ENCODE measurements at regions not wholly inside any gene's neighbourhood (a gene's known extent, or its start where the extent isn't known, plus 50 kb on each side); places are given as distances from the start of the nearest gene placed in this dataset.

GRCh38 chr6:44733126-44733525 is 345.6 kb downstream of the CDC5L start:
- H3K4me1 ChIP-seq (ENCODE audit: control insufficient read depth, insufficient read depth, low read length), result peaks cover 8% of the 10 kb centered on the region
- no peaks in the 10 kb centered on the region for H3K9me3 ChIP-seq (ENCODE audit: control insufficient read depth, low read length)
- H3K36me3 ChIP-seq (ENCODE audit: control insufficient read depth, insufficient read depth, low read length), result no peaks in the 10 kb centered on the region
- H3K27me3 ChIP-seq (ENCODE audit: control insufficient read depth, insufficient read depth, low read length, poor library complexity, severe bottlenecking), result no peaks in the 10 kb centered on the region
- WGBS, 2 experiments, result 97 to 98% methylated on average over 3 to 4 of the region's 4 CpGs
- H3K4me3 ChIP-seq (ENCODE audit: insufficient read depth, low read depth, low read length), result no peak overlapping the region
- no peak overlapping the region for H3K27ac ChIP-seq (ENCODE audit: insufficient read depth, low read depth, low read length, poor library complexity, severe bottlenecking)

GRCh38 chr6:44733868-44734267 is 346.4 kb downstream of the CDC5L start:
- no peak overlapping the region for H3K27ac ChIP-seq (ENCODE audit: insufficient read depth, low read depth, low read length, poor library complexity, severe bottlenecking)
- H3K4me1 ChIP-seq (ENCODE audit: control insufficient read depth, insufficient read depth, low read length), result peaks cover 11% of the 10 kb centered on the region
- no peak overlapping the region for H3K4me3 ChIP-seq (ENCODE audit: insufficient read depth, low read depth, low read length)
- WGBS, 2 experiments, result 93 to 95% methylated on average over 4 of the region's 4 CpGs
- no peaks in the 10 kb centered on the region for H3K9me3 ChIP-seq (ENCODE audit: control insufficient read depth, low read length)
- H3K27me3 ChIP-seq (ENCODE audit: control insufficient read depth, insufficient read depth, low read length, poor library complexity, severe bottlenecking), result no peaks in the 10 kb centered on the region
- H3K36me3 ChIP-seq (ENCODE audit: control insufficient read depth, insufficient read depth, low read length), result no peaks in the 10 kb centered on the region

GRCh38 chr6:44734886-44735629 is 347.6 kb downstream of the CDC5L start:
- Histone ChIP-seq H3K4me3 (ENCODE audit: insufficient read depth, low read depth, low read length) (no peak overlapping the region), H3K27me3 (ENCODE audit: control insufficient read depth, insufficient read depth, low read length, poor library complexity, severe bottlenecking) (no peaks in the 10 kb centered on the region), H3K36me3 (ENCODE audit: control insufficient read depth, insufficient read depth, low read length) (no peaks in the 10 kb centered on the region), H3K9me3 (ENCODE audit: control insufficient read depth, low read length) (no peaks in the 10 kb centered on the region), H3K27ac (ENCODE audit: insufficient read depth, low read depth, low read length, poor library complexity, severe bottlenecking) (no peak overlapping the region), H3K4me1 (ENCODE audit: control insufficient read depth, insufficient read depth, low read length) (peaks cover 11% of the 10 kb centered on the region)
- 90% methylated on average over 5 of the region's 5 CpGs for WGBS, 2 experiments

GRCh38 chr6:44735630-44735963 is 348.1 kb downstream of the CDC5L start:
- Histone ChIP-seq H3K9me3 (ENCODE audit: control insufficient read depth, low read length) (no peaks in the 10 kb centered on the region), H3K4me1 (ENCODE audit: control insufficient read depth, insufficient read depth, low read length) (peaks cover 11% of the 10 kb centered on the region), H3K27me3 (ENCODE audit: control insufficient read depth, insufficient read depth, low read length, poor library complexity, severe bottlenecking) (no peaks in the 10 kb centered on the region), H3K36me3 (ENCODE audit: control insufficient read depth, insufficient read depth, low read length) (no peaks in the 10 kb centered on the region), H3K4me3 (ENCODE audit: insufficient read depth, low read depth, low read length) (no peak overlapping the region), H3K27ac (ENCODE audit: insufficient read depth, low read depth, low read length, poor library complexity, severe bottlenecking) (no peak overlapping the region)
- WGBS, 2 experiments, result 93 to 96% methylated on average over 6 of the region's 6 CpGs

GRCh38 chr6:44737341-44737740 is 349.8 kb downstream of the CDC5L start:
- Histone ChIP-seq H3K36me3 (ENCODE audit: control insufficient read depth, insufficient read depth, low read length) (no peaks in the 10 kb centered on the region), H3K4me3 (ENCODE audit: insufficient read depth, low read depth, low read length) (no peak overlapping the region), H3K27me3 (ENCODE audit: control insufficient read depth, insufficient read depth, low read length, poor library complexity, severe bottlenecking) (no peaks in the 10 kb centered on the region), H3K4me1 (ENCODE audit: control insufficient read depth, insufficient read depth, low read length) (peaks cover 9% of the 10 kb centered on the region), H3K27ac (ENCODE audit: insufficient read depth, low read depth, low read length, poor library complexity, severe bottlenecking) (no peak overlapping the region), H3K9me3 (ENCODE audit: control insufficient read depth, low read length) (no peaks in the 10 kb centered on the region)
- 85 to 87% methylated on average over 8 to 9 of the region's 9 CpGs for WGBS, 2 experiments

GRCh38 chr6:44737829-44738528 is 350.5 kb downstream of the CDC5L start:
- Histone ChIP-seq H3K9me3 (ENCODE audit: control insufficient read depth, low read length) (no peaks in the 10 kb centered on the region), H3K36me3 (ENCODE audit: control insufficient read depth, insufficient read depth, low read length) (no peaks in the 10 kb centered on the region), H3K27ac (ENCODE audit: insufficient read depth, low read depth, low read length, poor library complexity, severe bottlenecking) (no peak overlapping the region), H3K4me1 (ENCODE audit: control insufficient read depth, insufficient read depth, low read length) (peaks cover 9% of the 10 kb centered on the region), H3K4me3 (ENCODE audit: insufficient read depth, low read depth, low read length) (no peak overlapping the region), H3K27me3 (ENCODE audit: control insufficient read depth, insufficient read depth, low read length, poor library complexity, severe bottlenecking) (no peaks in the 10 kb centered on the region)
- WGBS, 2 experiments, result 92 to 96% methylated on average over 6 of the region's 6 CpGs

- WGBS, 2 experiments, result 70 to 72% methylated on average over 5 to 8 of the region's 8 CpGs
- H3K4me3 ChIP-seq (ENCODE audit: insufficient read depth, low read depth, low read length), result no peak overlapping the region
- peak overlapping the region; percentile 27 for H3K27ac ChIP-seq (ENCODE audit: insufficient read depth, low read depth, low read length, poor library complexity, severe bottlenecking)
- no peaks in the 10 kb centered on the region for H3K9me3 ChIP-seq (ENCODE audit: control insufficient read depth, low read length)
- no peaks in the 10 kb centered on the region for H3K36me3 ChIP-seq (ENCODE audit: control insufficient read depth, insufficient read depth, low read length)
- H3K4me1 ChIP-seq (ENCODE audit: control insufficient read depth, insufficient read depth, low read length), result peaks cover 9% of the 10 kb centered on the region
- no peaks in the 10 kb centered on the region for H3K27me3 ChIP-seq (ENCODE audit: control insufficient read depth, insufficient read depth, low read length, poor library complexity, severe bottlenecking)
Observed at GRCh38 chr6:44738601-44739146, 351.2 kb downstream of the CDC5L start.

GRCh38 chr6:44739181-44739580 is 351.7 kb downstream of the CDC5L start:
- H3K4me1 ChIP-seq (ENCODE audit: control insufficient read depth, insufficient read depth, low read length), result peaks cover 9% of the 10 kb centered on the region
- H3K36me3 ChIP-seq (ENCODE audit: control insufficient read depth, insufficient read depth, low read length), result no peaks in the 10 kb centered on the region
- H3K4me3 ChIP-seq (ENCODE audit: insufficient read depth, low read depth, low read length), result no peak overlapping the region
- 86 to 88% methylated on average over 16 of the region's 16 CpGs for WGBS, 2 experiments
- H3K9me3 ChIP-seq (ENCODE audit: control insufficient read depth, low read length), result no peaks in the 10 kb centered on the region
- H3K27me3 ChIP-seq (ENCODE audit: control insufficient read depth, insufficient read depth, low read length, poor library complexity, severe bottlenecking), result no peaks in the 10 kb centered on the region
- H3K27ac ChIP-seq (ENCODE audit: insufficient read depth, low read depth, low read length, poor library complexity, severe bottlenecking), result peak overlapping the region; percentile 27

GRCh38 chr6:44740566-44741120 is 353.1 kb downstream of the CDC5L start:
- Histone ChIP-seq H3K9me3 (ENCODE audit: control insufficient read depth, low read length) (peaks cover 2% of the 10 kb centered on the region), H3K27ac (ENCODE audit: insufficient read depth, low read depth, low read length, poor library complexity, severe bottlenecking) (no peak overlapping the region), H3K4me1 (ENCODE audit: control insufficient read depth, insufficient read depth, low read length) (peaks cover 9% of the 10 kb centered on the region), H3K27me3 (ENCODE audit: control insufficient read depth, insufficient read depth, low read length, poor library complexity, severe bottlenecking) (no peaks in the 10 kb centered on the region), H3K4me3 (ENCODE audit: insufficient read depth, low read depth, low read length) (no peak overlapping the region), H3K36me3 (ENCODE audit: control insufficient read depth, insufficient read depth, low read length) (no peaks in the 10 kb centered on the region)
- WGBS, 2 experiments, result 81 to 84% methylated on average over 8 of the region's 8 CpGs

GRCh38 chr6:44742201-44742600 is 354.7 kb downstream of the CDC5L start:
- H3K27ac ChIP-seq (ENCODE audit: insufficient read depth, low read depth, low read length, poor library complexity, severe bottlenecking), result no peak overlapping the region
- 78 to 89% methylated on average over 2 of the region's 2 CpGs for WGBS, 2 experiments
- H3K9me3 ChIP-seq (ENCODE audit: control insufficient read depth, low read length), result peaks cover 2% of the 10 kb centered on the region
- H3K4me3 ChIP-seq (ENCODE audit: insufficient read depth, low read depth, low read length), result no peak overlapping the region
- H3K27me3 ChIP-seq (ENCODE audit: control insufficient read depth, insufficient read depth, low read length, poor library complexity, severe bottlenecking), result no peaks in the 10 kb centered on the region
- H3K36me3 ChIP-seq (ENCODE audit: control insufficient read depth, insufficient read depth, low read length), result no peaks in the 10 kb centered on the region
- peaks cover 9% of the 10 kb centered on the region for H3K4me1 ChIP-seq (ENCODE audit: control insufficient read depth, insufficient read depth, low read length)
